ENCODE measurements at regions not wholly inside any gene's neighbourhood (a gene's known extent, or its start where the extent isn't known, plus 50 kb on each side); places are given as distances from the start of the nearest gene placed in this dataset.

- no peak for TF ChIP-seq CTCF (IDR thresholded peaks at IDR 0.05)
- TF ChIP-seq POLR2A (IDR thresholded peaks at IDR 0.05) = no peak
Measured at GRCh38 chr18:65941482-65941881, 190.7 kb downstream of the CDH7 start.
